Medulla oblongata (tissue), 1 donor: ENCODE measurements at regions not wholly inside any gene's neighbourhood (a gene's known extent, or its start where the extent isn't known, plus 50 kb on each side); places are given as distances from the start of the nearest gene placed in this dataset.

Experiments
- DNase-seq: peaks from one replicate; pipeline ENCODE4 v3.0.0-alpha.2; 2015; ENCODE audit errors: extremely low spot score

GRCh38 chr2:150165988-150166312, 321.5 kb downstream of the RND3 start:
- no peak for DNase-seq

- DNase-seq = peak; percentile 34
These were observed 322.0 kb downstream of the RND3 start for GRCh38 chr2:150165442-150165841.

- no peak for DNase-seq
These were observed 325.1 kb downstream of the RND3 start for GRCh38 chr2:150162241-150162942.

- no peak for DNase-seq
These were observed 327.4 kb downstream of the RND3 start for GRCh38 chr2:150160058-150160457.

GRCh38 chr2:150159300-150159699, 328.2 kb downstream of the RND3 start:
- DNase-seq = no peak

- no peak for DNase-seq
These were observed 330.6 kb downstream of the RND3 start for GRCh38 chr2:150156876-150157275.

GRCh38 chr2:150156415-150156814, 331.1 kb downstream of the RND3 start:
- DNase-seq = no peak

- DNase-seq = no peak
These were observed 333.1 kb downstream of the RND3 start for GRCh38 chr2:150154308-150154797.

- DNase-seq = no peak
These were observed 333.7 kb downstream of the RND3 start for GRCh38 chr2:150153646-150154307.

GRCh38 chr2:150152230-150152629, 335.2 kb downstream of the RND3 start:
- DNase-seq = no peak

- DNase-seq = no peak
These were observed 337.3 kb downstream of the RND3 start for GRCh38 chr2:150150144-150150543.

GRCh38 chr2:150147889-150148683, 339.4 kb downstream of the RND3 start:
- DNase-seq = no peak

GRCh38 chr2:150146879-150147278, 340.6 kb downstream of the RND3 start:
- no peak for DNase-seq

GRCh38 chr2:150145299-150145692, 342.2 kb downstream of the RND3 start:
- no peak for DNase-seq

- peak; percentile 18 for DNase-seq
These were observed 342.7 kb downstream of the RND3 start for GRCh38 chr2:150144546-150145298.

GRCh38 chr2:150143087-150143536, 344.4 kb downstream of the RND3 start:
- no peak for DNase-seq

- DNase-seq = no peak
These were observed 344.9 kb downstream of the RND3 start for GRCh38 chr2:150142561-150142960.

- no peak for DNase-seq
These were observed 346.1 kb downstream of the RND3 start for GRCh38 chr2:150141226-150142001.

GRCh38 chr2:150140777-150141176, 346.7 kb downstream of the RND3 start:
- no peak for DNase-seq

GRCh38 chr2:150138587-150138986, 348.9 kb downstream of the RND3 start:
- no peak for DNase-seq
